HG02852 (cell line): ENCODE measurements at regions not wholly inside any gene's neighbourhood (a gene's known extent, or its start where the extent isn't known, plus 50 kb on each side); places are given as distances from the start of the nearest gene placed in this dataset.
"Not testable (repeated sequence)": the region's sequence is repeated elsewhere in the genome, so short reads cannot be mapped to it uniquely, and the experiment has no call there.

ENCODE experiments used
- ATAC-seq: cut with Tn5 transposase; IDR thresholded peaks from one replicate; pipeline ENCODE4 v1.9.1; 2021; ENCODE audit warnings: mild to moderate bottlenecking, moderate library complexity; ENCODE audit not compliant: unreplicated experiment

GRCh38 chr2:234409590-234409989 is 87.3 kb downstream of the ARL4C start:
- ATAC-seq: no peak

DNA sequence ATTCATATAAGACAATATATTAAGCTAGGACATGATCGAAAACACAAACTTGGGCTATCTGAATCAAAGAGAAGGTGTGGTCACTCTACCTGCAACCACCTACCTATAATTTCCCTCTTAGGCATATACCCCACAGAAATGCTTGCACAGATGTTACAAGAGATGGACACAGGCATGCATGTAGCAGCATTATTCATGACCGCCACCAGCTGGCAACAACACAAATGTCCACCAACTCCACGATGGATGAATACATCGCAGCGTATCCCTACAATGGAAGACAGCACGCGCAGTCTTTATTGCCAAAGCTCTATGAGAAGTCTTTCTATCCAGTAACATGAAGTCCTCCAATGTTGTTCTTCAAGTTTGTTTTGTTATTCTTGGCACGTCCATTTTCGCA is 90.8 kb downstream of the ARL4C start:
- no peak for ATAC-seq

DNA sequence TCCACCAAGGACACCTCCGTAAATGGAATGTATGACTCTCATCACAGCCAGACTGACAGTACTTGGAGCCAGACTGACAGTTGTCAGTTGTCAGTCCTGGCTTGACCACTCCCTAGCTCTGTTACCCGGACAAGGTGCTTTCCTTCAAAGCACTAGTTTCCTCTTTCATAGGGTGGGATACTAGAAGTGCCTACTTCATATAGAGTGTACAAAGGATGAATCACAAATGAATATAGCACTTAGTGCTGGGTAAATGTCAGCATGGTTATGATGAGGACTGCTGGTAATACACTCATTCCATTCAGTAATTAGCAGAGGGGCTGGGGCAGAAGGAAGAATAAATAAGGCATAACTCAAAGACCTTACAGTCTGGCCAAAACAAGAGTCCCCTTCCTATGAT is 91.4 kb downstream of the ARL4C start:
- no peak for ATAC-seq

DNA sequence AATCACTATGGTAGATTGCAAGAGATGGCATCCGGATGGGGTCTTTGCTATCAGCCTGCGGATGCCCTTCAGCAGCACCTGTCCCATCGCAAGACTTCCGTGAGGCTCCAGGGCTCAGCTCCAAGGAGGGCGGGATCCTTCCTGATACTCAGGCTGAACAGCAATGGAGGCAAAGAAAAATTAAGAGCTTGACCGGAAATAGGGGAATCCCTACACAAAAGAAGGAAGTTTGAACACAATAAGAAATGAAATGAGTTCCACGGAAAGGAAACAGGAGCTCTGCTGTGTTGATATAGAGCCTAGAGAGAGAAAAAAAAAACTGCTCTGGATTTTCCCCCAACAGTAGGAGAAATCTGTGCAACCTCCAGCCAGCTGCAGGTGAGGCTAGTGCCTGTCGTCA is 91.9 kb downstream of the ARL4C start:
- no peak for ATAC-seq

- ATAC-seq: no peak
These were observed 93.1 kb downstream of the ARL4C start for GRCh38 chr2:234403751-234404150.

GRCh38 chr2:234403074-234403473 is 93.8 kb downstream of the ARL4C start:
- ATAC-seq: no peak

DNA sequence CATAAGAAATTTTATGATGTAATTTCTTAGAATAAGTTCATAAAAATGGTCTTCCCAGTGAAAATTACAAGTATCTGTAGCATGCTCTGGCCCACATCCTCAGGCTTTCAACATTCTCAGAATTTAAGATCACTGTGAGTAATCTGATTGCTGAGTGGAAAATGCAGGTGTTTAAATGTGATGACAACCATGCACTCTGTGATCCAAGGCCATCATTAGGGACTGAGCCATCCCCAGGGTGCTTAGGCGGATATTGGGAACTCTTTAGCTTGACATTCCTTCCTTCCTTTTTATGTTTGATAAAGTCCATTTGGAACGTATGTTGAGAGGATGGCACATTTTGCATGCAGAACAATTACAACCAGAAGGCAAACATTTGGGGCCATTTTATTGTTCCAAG is 95.5 kb downstream of the ARL4C start:
- ATAC-seq: no peak

- ATAC-seq: no peak
These were observed 97.2 kb downstream of the ARL4C start for GRCh38 chr2:234399451-234400246.

- no peak for ATAC-seq
These were observed 98.3 kb downstream of the ARL4C start for GRCh38 chr2:234398531-234398930.

DNA sequence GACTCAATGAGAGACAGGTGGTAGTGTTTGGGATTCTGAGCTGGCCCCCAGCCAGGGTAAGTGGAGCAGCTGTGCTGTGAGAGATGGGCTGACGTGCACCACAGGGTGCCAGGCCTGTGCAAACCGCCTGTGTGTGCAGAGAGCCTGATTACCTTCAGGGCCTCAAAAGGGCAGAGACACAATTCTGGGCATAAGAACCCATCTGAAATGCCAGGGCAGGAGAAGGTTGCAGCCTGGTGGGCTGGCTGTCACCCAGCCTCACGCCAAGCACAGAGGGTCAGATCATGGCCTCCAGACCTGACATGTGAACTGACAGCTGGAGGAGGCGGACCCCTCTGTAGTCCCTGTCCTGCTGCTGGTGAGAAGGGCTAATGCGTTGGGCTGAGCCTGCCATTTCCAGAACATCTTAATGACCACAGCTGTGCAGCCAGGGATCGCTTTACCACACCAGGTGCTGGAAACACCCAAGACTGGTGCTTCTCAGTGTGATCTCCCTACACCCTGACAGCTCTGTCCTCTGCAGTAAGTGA is 100.9 kb downstream of the ARL4C start:
- no peak for ATAC-seq

- no peak for ATAC-seq
These were observed 102.4 kb downstream of the ARL4C start for GRCh38 chr2:234394450-234394849.

DNA sequence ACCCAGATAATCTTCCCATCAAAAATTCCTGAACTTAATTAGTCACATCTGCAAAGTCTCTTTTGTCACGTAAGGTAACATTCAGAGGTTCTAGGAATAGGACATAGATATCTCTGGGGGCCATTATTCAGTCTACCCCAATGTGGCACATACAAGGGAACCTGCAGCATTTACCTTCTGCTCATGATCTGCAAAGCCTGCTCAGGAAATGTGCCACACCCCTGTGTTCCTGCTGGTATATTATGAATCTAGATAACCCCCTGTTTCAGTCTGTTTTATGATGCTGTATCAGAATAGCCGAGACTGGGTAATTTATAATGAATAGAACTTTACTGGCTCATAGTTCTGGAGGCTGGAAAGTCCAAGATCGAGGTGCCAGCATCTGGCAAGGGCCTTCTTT is 103.5 kb downstream of the ARL4C start:
- no peak for ATAC-seq

- no peak for ATAC-seq
These were observed 104.8 kb downstream of the ARL4C start for GRCh38 chr2:234392041-234392615.

DNA sequence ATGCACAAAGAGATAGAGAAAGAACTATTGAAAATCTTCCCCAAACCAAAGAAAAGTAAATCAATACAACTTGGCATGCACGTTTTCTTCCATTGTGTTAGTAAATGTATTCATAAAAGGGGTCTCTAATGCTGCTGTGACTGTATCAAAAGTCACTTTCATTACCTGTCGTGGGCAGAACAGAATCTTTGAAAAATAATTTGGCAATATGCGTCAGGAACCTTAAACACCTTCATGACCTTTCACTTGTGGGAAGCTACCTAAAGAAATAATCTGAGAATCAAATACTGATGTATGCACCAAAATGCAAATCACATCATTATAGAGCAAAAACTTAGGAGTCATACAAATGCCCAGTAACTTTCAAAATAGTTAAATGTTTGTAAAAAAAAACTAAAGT is 105.3 kb downstream of the ARL4C start:
- ATAC-seq: no peak

DNA sequence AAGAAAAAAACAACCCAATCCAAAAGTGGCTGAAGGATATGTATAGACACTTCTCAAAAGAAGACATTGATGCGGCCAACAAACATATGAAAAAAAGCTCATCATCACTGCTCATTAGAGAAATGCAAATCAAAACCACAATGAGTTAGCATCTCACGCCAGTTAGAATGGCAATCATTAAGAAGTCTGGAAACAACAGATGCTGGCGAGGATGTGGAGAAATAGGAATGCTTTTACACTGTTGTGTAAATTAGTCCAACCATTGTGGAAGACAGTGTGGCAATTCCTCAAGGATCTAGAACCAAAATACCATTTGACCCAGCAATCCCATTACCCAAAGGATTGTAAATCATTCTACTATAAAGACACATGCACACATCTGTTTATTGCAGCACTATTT is 107.2 kb downstream of the ARL4C start:
- not testable (repeated sequence) for ATAC-seq

GRCh38 chr2:234388591-234388990 is 108.3 kb downstream of the ARL4C start:
- no peak for ATAC-seq

- ATAC-seq: no peak
These were observed 109.9 kb downstream of the ARL4C start for GRCh38 chr2:234386971-234387370.

DNA sequence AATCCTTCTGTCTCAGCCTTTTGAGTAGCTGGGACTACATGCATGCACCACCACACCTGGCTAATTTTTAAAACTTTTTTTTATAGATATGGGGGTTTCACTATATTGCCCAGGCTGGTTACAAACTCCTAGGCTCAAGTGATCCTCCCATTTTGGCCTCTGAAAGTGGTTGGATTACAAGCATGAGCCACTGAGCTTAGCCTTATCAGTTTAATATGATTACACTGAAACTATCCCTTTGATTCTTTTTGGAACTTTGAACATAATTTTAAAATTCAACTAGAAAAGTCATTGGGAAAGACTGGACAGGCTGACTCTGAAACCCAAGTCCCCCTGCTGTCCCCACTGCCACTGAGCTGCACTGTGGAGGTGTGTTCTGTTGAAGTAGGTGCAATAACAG is 114.8 kb downstream of the ARL4C start:
- no peak for ATAC-seq

DNA sequence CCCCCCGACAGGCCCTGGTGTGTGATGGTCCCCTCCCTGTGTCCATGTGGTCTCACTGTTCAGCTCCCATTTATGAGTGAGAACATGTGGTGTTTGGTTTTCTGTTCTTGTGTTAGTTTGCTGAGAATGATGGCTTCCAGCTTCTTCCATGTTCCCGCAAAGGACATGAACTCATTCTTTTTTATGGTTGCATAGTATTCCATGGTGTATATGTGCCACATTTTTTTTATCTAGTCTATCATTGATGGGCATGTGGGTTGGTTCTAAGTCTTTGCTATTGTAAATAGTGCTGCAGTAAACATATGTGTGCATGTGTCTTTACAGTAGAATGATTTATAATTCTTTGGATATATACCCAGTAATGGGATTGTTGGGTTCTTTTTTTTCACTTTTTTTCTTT is 117.9 kb downstream of the ARL4C start:
- ATAC-seq: not testable (repeated sequence)

GRCh38 chr2:234378440-234378839 is 118.4 kb downstream of the ARL4C start:
- no peak for ATAC-seq

DNA sequence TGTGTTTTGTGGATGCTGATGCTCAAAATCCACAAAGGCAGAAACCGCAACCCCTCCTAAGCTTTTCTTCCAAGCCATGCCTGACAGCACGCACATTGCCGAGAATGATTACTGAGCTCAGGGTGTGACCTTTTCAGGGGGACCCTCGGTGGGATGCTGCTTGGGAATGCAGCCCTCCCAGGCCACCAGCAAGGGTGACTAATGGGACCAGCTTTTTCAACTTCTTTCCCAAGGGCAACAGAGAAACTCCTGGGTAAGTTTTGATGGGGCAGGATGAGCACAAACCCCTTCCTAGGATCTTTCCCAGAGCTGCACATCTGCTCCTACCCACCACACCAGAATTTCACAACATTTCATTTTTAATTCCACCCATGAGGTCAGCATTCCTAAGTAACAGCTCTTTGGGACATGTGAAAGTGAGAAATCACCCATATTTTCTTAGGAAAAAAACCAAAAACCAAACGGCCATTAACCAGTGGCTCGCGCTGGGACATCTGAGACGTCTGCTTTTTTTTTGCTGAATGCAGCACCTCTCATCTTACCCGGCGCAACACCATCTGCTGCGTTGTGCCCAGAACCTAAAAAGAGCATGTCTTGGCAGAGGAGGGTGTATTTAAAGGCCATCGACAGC is 119.0 kb downstream of the ARL4C start:
- no peak for ATAC-seq

DNA sequence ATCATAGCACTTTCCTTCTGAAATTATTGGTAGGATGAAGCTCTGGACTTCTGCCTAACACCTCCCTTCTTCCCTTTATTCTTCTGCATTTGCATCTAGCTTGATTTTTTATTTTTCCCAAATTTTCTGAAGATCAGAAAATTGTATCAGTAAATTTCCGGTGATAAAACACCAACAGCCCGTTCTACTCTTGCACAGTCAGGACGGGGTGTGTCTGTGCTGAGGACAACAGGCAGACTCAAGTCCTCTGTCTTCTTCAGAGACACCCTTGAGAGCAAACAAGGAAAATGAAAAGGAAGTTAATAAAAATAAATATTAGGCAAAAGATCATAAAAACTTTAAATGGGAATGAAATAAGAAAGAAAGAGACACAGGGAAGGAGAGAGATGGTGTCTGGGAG is 120.7 kb downstream of the ARL4C start:
- ATAC-seq: no peak
